ENCODE measurements at regions not wholly inside any gene's neighbourhood (a gene's known extent, or its start where the extent isn't known, plus 50 kb on each side); places are given as distances from the start of the nearest gene placed in this dataset.

DNA sequence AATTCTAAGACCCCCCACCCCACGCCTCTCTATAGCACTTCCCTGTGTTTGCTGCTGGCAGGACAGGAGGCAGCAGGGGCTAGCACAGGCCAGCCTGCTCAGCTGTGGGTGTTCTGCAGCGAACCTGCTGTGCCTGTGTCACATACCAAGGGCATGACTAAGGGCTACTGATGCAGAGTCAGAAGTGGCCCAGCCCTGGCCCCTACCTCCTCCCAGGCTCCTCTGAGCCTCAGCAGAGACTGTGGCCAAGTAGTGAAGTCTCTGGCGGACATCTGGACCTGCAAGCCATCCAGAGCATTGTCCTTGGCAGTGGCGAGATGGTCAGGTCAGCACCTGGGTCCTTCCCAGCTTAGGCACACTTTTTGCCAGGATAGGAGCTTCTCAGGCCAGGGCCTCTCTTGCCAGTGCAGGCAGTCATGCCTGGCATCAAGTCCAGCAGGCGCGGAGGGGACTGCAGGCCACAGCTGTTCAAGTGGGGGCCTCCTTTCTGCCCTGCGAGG is 116.3 kb upstream of the RET start:
- WGBS (ENCODE audit: insufficient coverage), result 75% methylated on average over 7 of the region's 7 CpGs
- ATAC-seq, result no peak
- Mint-ChIP-seq H3K36me3 (no peaks in the 10 kb centered on the region), H3K4me1 (no peaks in the 10 kb centered on the region), H3K9me3 (no peaks in the 10 kb centered on the region), H3K27ac (no peak overlapping the region), H3K4me3 (no peak overlapping the region), H3K27me3 (ENCODE audit: low read depth in 2 of 2) (peaks cover 5 to 7% of the 10 kb centered on the region in 2 donors)
- Histone ChIP-seq H3K27me3 (ENCODE audit: control insufficient read depth, insufficient read depth, low read length) (no peaks in the 10 kb centered on the region), H3K9me3 (ENCODE audit: control insufficient read depth, insufficient read depth, low read length) (no peaks in the 10 kb centered on the region), H3K4me3 (ENCODE audit: low read length) (no peak overlapping the region), H3K36me3 (ENCODE audit: control insufficient read depth, insufficient read depth, low read length) (no peaks in the 10 kb centered on the region), H3K4me1 (ENCODE audit: control insufficient read depth, insufficient read depth, low read length) (no peaks in the 10 kb centered on the region), H3K27ac (ENCODE audit: low read length) (no peak overlapping the region)
- DNase-seq, result no peak
- intact Hi-C loops (cut with micrococcal nuclease), result no loop called here
- TF ChIP-seq, protein P1, sequence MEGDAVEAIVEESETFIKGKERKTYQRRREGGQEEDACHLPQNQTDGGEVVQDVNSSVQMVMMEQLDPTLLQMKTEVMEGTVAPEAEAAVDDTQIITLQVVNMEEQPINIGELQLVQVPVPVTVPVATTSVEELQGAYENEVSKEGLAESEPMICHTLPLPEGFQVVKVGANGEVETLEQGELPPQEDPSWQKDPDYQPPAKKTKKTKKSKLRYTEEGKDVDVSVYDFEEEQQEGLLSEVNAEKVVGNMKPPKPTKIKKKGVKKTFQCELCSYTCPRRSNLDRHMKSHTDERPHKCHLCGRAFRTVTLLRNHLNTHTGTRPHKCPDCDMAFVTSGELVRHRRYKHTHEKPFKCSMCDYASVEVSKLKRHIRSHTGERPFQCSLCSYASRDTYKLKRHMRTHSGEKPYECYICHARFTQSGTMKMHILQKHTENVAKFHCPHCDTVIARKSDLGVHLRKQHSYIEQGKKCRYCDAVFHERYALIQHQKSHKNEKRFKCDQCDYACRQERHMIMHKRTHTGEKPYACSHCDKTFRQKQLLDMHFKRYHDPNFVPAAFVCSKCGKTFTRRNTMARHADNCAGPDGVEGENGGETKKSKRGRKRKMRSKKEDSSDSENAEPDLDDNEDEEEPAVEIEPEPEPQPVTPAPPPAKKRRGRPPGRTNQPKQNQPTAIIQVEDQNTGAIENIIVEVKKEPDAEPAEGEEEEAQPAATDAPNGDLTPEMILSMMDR (IDR thresholded peaks at IDR 0.05), result no peak

DNA sequence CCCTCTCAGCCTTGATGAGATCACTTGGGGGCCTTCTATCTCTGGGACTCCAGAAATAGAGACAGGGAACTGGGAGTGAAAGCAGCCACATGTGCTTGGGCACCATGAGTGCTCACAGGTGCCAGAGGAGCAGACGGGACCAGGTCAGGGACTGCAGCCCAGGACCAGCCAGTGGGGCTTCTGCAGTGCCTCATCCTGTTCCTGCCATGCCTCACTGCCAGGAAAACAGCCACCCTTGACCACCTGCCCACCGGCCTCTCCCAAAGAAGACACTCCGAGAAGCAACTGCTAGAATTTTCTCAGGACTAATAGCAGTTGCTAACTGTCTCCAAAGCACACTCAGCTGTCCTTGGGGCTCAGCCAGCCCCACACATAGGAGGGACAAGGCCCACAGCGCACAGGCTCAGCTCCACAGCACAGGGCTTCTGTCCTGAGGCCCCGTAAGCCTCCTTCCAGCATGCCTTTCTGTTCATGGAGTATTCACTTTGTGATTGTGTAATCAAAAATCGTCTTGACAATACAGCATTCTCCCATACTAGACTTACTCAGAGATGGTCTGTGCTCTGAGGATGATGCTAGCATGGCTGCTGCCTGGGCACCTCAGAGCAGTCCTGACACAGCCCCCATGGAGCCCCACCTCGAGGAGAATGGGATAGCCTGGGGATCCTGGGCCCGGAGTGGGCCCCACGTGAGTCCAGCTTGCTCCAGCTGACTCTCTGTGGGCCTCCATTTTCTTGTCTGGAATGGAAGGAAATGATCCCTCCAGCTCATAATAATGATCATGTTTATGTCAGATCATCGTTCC is 115.7 kb upstream of the RET start:
- intact Hi-C loops (cut with micrococcal nuclease), result no loop called here
- Mint-ChIP-seq H3K4me1 (no peaks in the 10 kb centered on the region), H3K36me3 (no peaks in the 10 kb centered on the region), H3K27ac (no peak overlapping the region), H3K9me3 (no peaks in the 10 kb centered on the region), H3K4me3 (no peak overlapping the region), H3K27me3 (ENCODE audit: low read depth in 2 of 2) (peaks cover 7% of the 10 kb centered on the region in 2 donors)
- Histone ChIP-seq H3K4me1 (ENCODE audit: control insufficient read depth, insufficient read depth, low read length) (no peaks in the 10 kb centered on the region), H3K9me3 (ENCODE audit: control insufficient read depth, insufficient read depth, low read length) (no peaks in the 10 kb centered on the region), H3K27me3 (ENCODE audit: control insufficient read depth, insufficient read depth, low read length) (no peaks in the 10 kb centered on the region), H3K36me3 (ENCODE audit: control insufficient read depth, insufficient read depth, low read length) (no peaks in the 10 kb centered on the region), H3K27ac (ENCODE audit: low read length) (no peak overlapping the region), H3K4me3 (ENCODE audit: low read length) (no peak overlapping the region)
- 80% methylated on average over 10 of the region's 10 CpGs for WGBS (ENCODE audit: insufficient coverage)
- peak in 1 of 2 donors; percentile 4 for DNase-seq
- TF ChIP-seq, protein P1 (IDR thresholded peaks at IDR 0.05), result no peak
- no peak for ATAC-seq

DNA sequence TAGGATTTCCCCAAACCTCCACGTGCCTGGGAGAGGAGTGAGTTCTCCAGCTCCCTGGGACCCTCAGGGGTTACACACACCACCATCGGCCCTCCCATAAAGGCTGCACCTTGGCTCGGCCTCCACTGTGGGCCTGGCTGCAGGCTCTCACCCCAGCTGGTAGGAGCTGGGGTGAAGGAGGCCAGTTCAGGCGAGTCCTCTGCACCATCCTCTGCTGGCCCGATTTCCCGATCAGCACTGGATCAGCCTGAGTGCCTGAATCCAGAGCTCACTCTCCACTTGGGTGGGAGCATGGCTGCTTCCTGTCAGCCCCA is 115.1 kb upstream of the RET start:
- Histone ChIP-seq H3K9me3 (ENCODE audit: control insufficient read depth, insufficient read depth, low read length) (no peaks in the 10 kb centered on the region), H3K36me3 (ENCODE audit: control insufficient read depth, insufficient read depth, low read length) (no peaks in the 10 kb centered on the region), H3K4me3 (ENCODE audit: low read length) (no peak overlapping the region), H3K27me3 (ENCODE audit: control insufficient read depth, insufficient read depth, low read length) (no peaks in the 10 kb centered on the region), H3K27ac (ENCODE audit: low read length) (no peak overlapping the region), H3K4me1 (ENCODE audit: control insufficient read depth, insufficient read depth, low read length) (no peaks in the 10 kb centered on the region)
- TF ChIP-seq, protein P1 (IDR thresholded peaks at IDR 0.05), result no peak
- peaks cover 7% of the 10 kb centered on the region in 2 donors for H3K27me3 Mint-ChIP-seq (ENCODE audit: low read depth in 2 of 2)
- no peaks in the 10 kb centered on the region for H3K36me3 Mint-ChIP-seq
- intact Hi-C loops (cut with micrococcal nuclease), result no loop called here
- H3K4me3 Mint-ChIP-seq, result no peak overlapping the region
- WGBS (ENCODE audit: insufficient coverage), result 82% methylated on average over 6 of the region's 6 CpGs
- H3K4me1 Mint-ChIP-seq, result no peaks in the 10 kb centered on the region
- H3K27ac Mint-ChIP-seq, result no peak overlapping the region
- ATAC-seq (no peak), DNase-seq (peak in 1 of 2 donors; percentile 7)
- no peaks in the 10 kb centered on the region for H3K9me3 Mint-ChIP-seq
